Right atrium auricular region (tissue), 2 donors: ENCODE measurements at regions not wholly inside any gene's neighbourhood (a gene's known extent, or its start where the extent isn't known, plus 50 kb on each side); places are given as distances from the start of the nearest gene placed in this dataset.

Experiments used
- DNase-seq: peaks from one replicate; pipeline ENCODE4 v3.0.0-alpha.2; 2019; ENCODE audit warnings: low spot score
- H3K27ac ChIP-seq, 2 donors: fragments of 200-600 bp; sonication (generic); 1 replicate in 1 of 2; 2 replicates in 1 of 2; pipeline ENCODE4 v1.5.1; 2016 to 2019
- H3K27me3 ChIP-seq, 2 donors: fragments of 200-600 bp; sonication (generic); one replicate each; pipeline versions ENCODE4 v1.5.1 to v1.6.0; 2017 to 2019
- H3K36me3 ChIP-seq: fragments of 200-600 bp; sonication (generic); one replicate; pipeline ENCODE4 v1.5.1; 2016
- H3K4me1 ChIP-seq, 2 donors: fragments of 200-600 bp; sonication (generic); one replicate each; pipeline versions ENCODE4 v1.5.1 to v1.6.0; 2017 to 2019
- H3K4me3 ChIP-seq, 2 donors: fragments of 200-600 bp; sonication (generic); 1 replicate in 1 of 2; 2 replicates in 1 of 2; pipeline ENCODE4 v1.5.1; 2017 to 2019; ENCODE audit warnings: mild to moderate bottlenecking in 1 of 2, moderate library complexity in 1 of 2
- H3K9me3 ChIP-seq, 2 donors: fragments of 200-600 bp; sonication (generic); one replicate each; pipeline ENCODE4 v1.5.1; 2019
- TF ChIP-seq, protein P1 (sequence below), 2 donors: fragments of 200-600 bp; sonication (generic); IDR thresholded peaks; one replicate each; pipeline ENCODE4 v1.5.1; 2019; ENCODE audit warnings: antibody characterized with exemption in 2 of 2

DNA sequence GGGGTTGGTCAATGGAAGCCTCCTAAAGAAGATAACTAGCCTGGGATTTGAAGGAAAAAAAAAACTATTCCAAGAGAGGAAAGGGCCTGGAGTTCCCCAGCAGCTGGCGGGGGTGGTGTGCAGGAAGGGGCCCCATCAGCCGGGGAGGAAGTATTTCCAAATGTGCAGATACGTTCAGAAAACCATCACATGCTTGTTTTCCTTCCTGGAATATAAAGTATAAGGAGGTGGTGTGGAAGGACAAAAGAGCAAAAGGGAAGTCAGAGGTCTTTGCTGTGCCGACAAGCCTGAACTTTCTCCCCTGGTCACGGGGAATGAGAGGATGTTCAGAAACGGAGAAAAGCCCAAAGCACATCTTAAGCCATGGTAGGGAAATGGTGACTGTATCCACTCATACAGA lies 72.0 kb upstream of the BACE2 start:
- Histone ChIP-seq H3K27ac (no peak overlapping the region), H3K4me3 (no peak overlapping the region), H3K27me3 (no peaks in the 10 kb centered on the region), H3K36me3 (no peaks in the 10 kb centered on the region), H3K4me1 (no peaks in the 10 kb centered on the region), H3K9me3 (peaks cover 0 to 7% of the 10 kb centered on the region in 2 donors)
- DNase-seq, result no peak
- TF ChIP-seq, protein P1, sequence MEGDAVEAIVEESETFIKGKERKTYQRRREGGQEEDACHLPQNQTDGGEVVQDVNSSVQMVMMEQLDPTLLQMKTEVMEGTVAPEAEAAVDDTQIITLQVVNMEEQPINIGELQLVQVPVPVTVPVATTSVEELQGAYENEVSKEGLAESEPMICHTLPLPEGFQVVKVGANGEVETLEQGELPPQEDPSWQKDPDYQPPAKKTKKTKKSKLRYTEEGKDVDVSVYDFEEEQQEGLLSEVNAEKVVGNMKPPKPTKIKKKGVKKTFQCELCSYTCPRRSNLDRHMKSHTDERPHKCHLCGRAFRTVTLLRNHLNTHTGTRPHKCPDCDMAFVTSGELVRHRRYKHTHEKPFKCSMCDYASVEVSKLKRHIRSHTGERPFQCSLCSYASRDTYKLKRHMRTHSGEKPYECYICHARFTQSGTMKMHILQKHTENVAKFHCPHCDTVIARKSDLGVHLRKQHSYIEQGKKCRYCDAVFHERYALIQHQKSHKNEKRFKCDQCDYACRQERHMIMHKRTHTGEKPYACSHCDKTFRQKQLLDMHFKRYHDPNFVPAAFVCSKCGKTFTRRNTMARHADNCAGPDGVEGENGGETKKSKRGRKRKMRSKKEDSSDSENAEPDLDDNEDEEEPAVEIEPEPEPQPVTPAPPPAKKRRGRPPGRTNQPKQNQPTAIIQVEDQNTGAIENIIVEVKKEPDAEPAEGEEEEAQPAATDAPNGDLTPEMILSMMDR (IDR thresholded peaks at IDR 0.05), result no peak

DNA sequence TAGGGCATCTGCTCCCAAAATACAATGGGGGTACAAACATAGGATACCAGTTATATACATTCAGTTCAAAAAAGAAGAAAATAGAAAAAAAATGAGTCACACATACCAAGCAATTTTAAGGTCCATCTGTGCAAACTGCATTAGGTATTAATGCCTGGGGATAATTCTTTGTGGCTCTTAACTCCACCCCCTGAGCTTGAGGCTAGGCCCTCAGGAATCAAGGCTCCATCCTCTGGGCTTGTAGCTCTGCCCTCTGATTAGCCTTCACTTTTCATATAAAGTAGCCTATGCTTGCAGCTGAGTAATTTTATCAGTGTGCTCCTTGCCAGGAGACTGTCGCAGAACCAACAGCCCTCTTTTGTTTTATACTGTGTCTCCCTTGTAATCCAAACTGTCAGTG lies 69.9 kb upstream of the BACE2 start:
- H3K4me1 ChIP-seq, result no peaks in the 10 kb centered on the region
- peaks cover 0 to 7% of the 10 kb centered on the region in 2 donors for H3K9me3 ChIP-seq
- H3K27me3 ChIP-seq, result no peaks in the 10 kb centered on the region
- DNase-seq, result no peak
- H3K27ac ChIP-seq, result no peak overlapping the region
- no peak overlapping the region for H3K4me3 ChIP-seq
- H3K36me3 ChIP-seq, result no peaks in the 10 kb centered on the region
- TF ChIP-seq, protein P1 (IDR thresholded peaks at IDR 0.05), result no peak

DNA sequence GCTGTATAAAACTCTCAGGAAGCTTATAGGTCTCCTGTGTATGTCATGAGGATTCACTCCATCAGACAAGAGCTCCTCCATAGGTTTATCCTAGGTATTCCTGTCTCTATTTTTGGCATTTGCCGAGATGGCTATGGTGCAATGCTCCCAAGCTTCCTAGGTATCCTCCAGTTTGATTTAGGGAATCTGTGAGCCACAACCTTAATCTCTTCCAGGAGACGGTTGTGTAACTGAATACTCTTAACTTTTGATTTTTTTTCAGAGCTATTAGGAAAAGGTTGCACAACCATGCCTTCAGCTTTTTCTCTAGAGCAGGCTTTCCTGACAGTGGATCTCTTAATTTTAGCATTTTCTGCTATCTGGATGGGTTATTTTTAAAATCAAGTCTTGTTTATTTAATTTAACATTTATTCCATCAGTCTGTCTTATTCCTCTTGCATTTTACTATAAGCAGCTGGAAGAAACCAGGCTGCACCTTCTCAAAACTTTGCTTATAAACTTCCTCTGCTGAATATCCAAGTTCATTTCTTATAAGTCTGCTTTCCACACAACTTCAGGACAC lies 69.4 kb upstream of the BACE2 start:
- H3K9me3 ChIP-seq, result peaks cover 0 to 7% of the 10 kb centered on the region in 2 donors
- no peak overlapping the region for H3K4me3 ChIP-seq
- TF ChIP-seq, protein P1 (IDR thresholded peaks at IDR 0.05), result no peak

DNA sequence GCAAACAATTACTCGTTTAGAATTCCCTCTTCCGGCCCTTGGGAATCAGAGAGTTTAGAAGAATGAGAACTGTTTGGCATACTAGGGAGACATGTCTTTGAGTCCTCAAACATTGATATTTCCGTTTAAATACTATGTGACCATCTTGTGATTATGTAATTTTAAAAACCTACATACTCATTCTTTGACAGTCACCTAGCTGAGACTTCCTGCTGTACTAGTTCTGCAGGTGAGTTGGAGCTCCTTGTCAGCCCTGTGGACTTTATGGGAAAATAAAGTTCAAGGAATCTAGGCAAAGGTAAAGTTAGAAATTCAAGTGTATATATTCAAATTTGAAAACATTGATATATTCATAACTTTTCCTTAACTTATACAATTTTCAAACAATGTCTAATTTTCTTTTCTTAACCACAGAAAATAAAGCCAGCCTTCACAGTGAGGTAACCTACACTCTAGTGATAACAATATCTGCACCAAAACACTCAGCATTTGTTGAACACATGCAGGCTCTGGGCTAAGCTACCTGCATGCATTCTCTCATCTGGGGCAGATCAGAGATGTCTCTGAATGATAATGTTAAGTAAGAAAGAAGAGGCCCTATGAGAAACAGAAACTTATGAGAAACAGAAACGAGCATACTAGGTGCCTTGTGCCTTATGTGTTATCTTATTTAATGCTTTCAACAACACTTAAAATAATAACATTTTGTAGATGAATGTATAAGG lies 67.0 kb upstream of the BACE2 start:
- no peaks in the 10 kb centered on the region for H3K36me3 ChIP-seq
- H3K27me3 ChIP-seq, result no peaks in the 10 kb centered on the region
- no peak overlapping the region for H3K27ac ChIP-seq
- TF ChIP-seq, protein P1 (IDR thresholded peaks at IDR 0.05), result no peak
- DNase-seq, result no peak
- no peaks in the 10 kb centered on the region for H3K4me1 ChIP-seq
- no peak overlapping the region for H3K4me3 ChIP-seq
- peaks cover 0 to 7% of the 10 kb centered on the region in 2 donors for H3K9me3 ChIP-seq

More for the DNA sequence above, 69.4 kb upstream of the BACE2 start:
- Histone ChIP-seq H3K4me1 (no peaks in the 10 kb centered on the region), H3K36me3 (no peaks in the 10 kb centered on the region), H3K27ac (no peak overlapping the region), H3K27me3 (no peaks in the 10 kb centered on the region)
- DNase-seq, result no peak

DNA sequence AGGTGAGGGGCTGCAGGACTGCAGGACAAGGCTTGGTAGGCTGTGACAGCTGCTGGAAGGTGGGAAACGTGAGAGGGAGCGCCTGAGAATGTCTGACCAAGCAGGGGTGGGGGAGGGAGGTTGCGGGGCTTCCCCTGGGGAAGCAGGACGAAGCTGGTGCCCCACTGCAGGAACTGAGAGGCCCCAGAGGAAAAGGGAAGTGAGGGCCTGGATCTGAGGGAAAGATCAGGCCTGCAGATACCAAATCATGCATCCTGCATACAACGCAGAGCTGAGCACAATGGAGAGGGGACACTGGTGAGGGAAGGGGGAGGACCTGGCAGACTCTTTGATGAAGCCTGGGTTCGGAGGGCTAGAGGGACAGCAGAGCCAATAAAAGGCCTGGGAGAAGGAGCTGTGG lies 65.7 kb upstream of the BACE2 start:
- Histone ChIP-seq H3K27ac (no peak overlapping the region), H3K36me3 (no peaks in the 10 kb centered on the region), H3K4me3 (no peak overlapping the region), H3K27me3 (no peaks in the 10 kb centered on the region), H3K9me3 (peaks cover 0 to 7% of the 10 kb centered on the region in 2 donors), H3K4me1 (no peaks in the 10 kb centered on the region)
- TF ChIP-seq, protein P1 (IDR thresholded peaks at IDR 0.05), result no peak
- no peak for DNase-seq
